Activated B cell treated with CpG ODN at 0.5 μM for 24 hours (primary cell): ENCODE measurements at regions not wholly inside any gene's neighbourhood (a gene's known extent, or its start where the extent isn't known, plus 50 kb on each side); places are given as distances from the start of the nearest gene placed in this dataset.

ENCODE experiments used
- ATAC-seq: fragments of 200-7000 bp; cut with Tn5 transposase; one replicate; pipeline ENCODE4 v1.10.0; 2021; ENCODE audit warnings: low read depth, mild to moderate bottlenecking, moderate library complexity
- CTCF ChIA-PET: fragments of 350-600 bp; sonication (Branson Sonifier 250); formaldehyde crosslinking; loops from one replicate; lab custom pipeline; 2021; ENCODE audit warnings: antibody characterized with exemption; lab: Charles Lee
- POLR2A ChIA-PET: fragments of 350-600 bp; sonication (Branson Sonifier 250); formaldehyde crosslinking; loops from one replicate; lab custom pipeline; 2021; ENCODE audit warnings: antibody characterized with exemption; lab: Charles Lee
- DNase-seq: peaks from one replicate; pipeline ENCODE4 v3.0.0; 2022
- H3K27ac Mint-ChIP-seq: one replicate; pipeline ENCODE4 v1.8.0; 2020; ENCODE audit warnings: mixed read lengths
- H3K27me3 Mint-ChIP-seq: one replicate; pipeline ENCODE4 v1.8.0; 2021; ENCODE audit warnings: mixed read lengths
- H3K36me3 Mint-ChIP-seq: one replicate; pipeline ENCODE4 v1.8.0; 2021; ENCODE audit warnings: low read depth, mixed read lengths
- H3K4me1 Mint-ChIP-seq: one replicate; pipeline ENCODE4 v1.8.0; 2021; ENCODE audit warnings: mixed read lengths
- H3K4me3 Mint-ChIP-seq: one replicate; pipeline ENCODE4 v1.8.0; 2020; ENCODE audit warnings: mild to moderate bottlenecking, mixed read lengths
- H3K9me3 Mint-ChIP-seq: one replicate; pipeline ENCODE4 v1.8.0; 2020; ENCODE audit warnings: mixed read lengths
- CTCF ChIP-seq: fragments of 200-600 bp; IDR thresholded peaks from one replicate; pipeline ENCODE4 v1.8.0; 2022; ENCODE audit warnings: antibody characterized with exemption, mild to moderate bottlenecking
- intact Hi-C: fragments of 100-400 bp; cut with micrococcal nuclease; formaldehyde crosslinking; loops from one replicate; pipeline ENCODE4 v1.15.1; 2024

GRCh38 chr10:45075826-45076380 lies 75.2 kb downstream of the ZNF22 start:
- no peak for ATAC-seq
- Mint-ChIP-seq H3K36me3 (no peaks in the 10 kb centered on the region), H3K4me1 (no peaks in the 10 kb centered on the region), H3K4me3 (no peak overlapping the region), H3K27ac (no peak overlapping the region), H3K9me3 (peaks cover 4% of the 10 kb centered on the region), H3K27me3 (peaks cover 13% of the 10 kb centered on the region)
- CTCF ChIA-PET, result no interaction called here
- POLR2A ChIA-PET, result no interaction called here
- intact Hi-C loops, result no loop called here
- no peak for TF ChIP-seq CTCF
- no peak for DNase-seq

GRCh38 chr10:45076891-45077290 lies 76.2 kb downstream of the ZNF22 start:
- Mint-ChIP-seq H3K27ac (no peak overlapping the region), H3K9me3 (no peaks in the 10 kb centered on the region), H3K27me3 (peaks cover 13% of the 10 kb centered on the region), H3K36me3 (no peaks in the 10 kb centered on the region), H3K4me1 (no peaks in the 10 kb centered on the region), H3K4me3 (no peak overlapping the region)
- no peak for ATAC-seq
- DNase-seq, result no peak
- intact Hi-C loops, result no loop called here
- CTCF ChIA-PET, result no interaction called here
- POLR2A ChIA-PET, result no interaction called here
- no peak for TF ChIP-seq CTCF

- no peak for TF ChIP-seq CTCF
- no peak overlapping the region for H3K27ac Mint-ChIP-seq
- ChIA-PET POLR2A (no interaction called here), CTCF (no interaction called here)
- H3K4me1 Mint-ChIP-seq, result no peaks in the 10 kb centered on the region
- intact Hi-C loops, result no loop called here
- H3K36me3 Mint-ChIP-seq, result no peaks in the 10 kb centered on the region
- H3K27me3 Mint-ChIP-seq, result peaks cover 22% of the 10 kb centered on the region
- H3K9me3 Mint-ChIP-seq, result peaks cover 8% of the 10 kb centered on the region
- no peak overlapping the region for H3K4me3 Mint-ChIP-seq
- DNase-seq (no peak), ATAC-seq (no peak)
Observed at GRCh38 chr10:45080331-45080730, 79.6 kb downstream of the ZNF22 start.

- Mint-ChIP-seq H3K36me3 (no peaks in the 10 kb centered on the region), H3K27ac (no peak overlapping the region), H3K9me3 (peaks cover 21% of the 10 kb centered on the region), H3K27me3 (peaks cover 18% of the 10 kb centered on the region), H3K4me1 (no peaks in the 10 kb centered on the region), H3K4me3 (no peak overlapping the region)
- POLR2A ChIA-PET, result no interaction called here
- no peak for TF ChIP-seq CTCF
- intact Hi-C loops, result no loop called here
- CTCF ChIA-PET, result no interaction called here
- DNase-seq, result no peak
- ATAC-seq, result no peak
Observed at GRCh38 chr10:45082176-45082575, 81.5 kb downstream of the ZNF22 start.

- DNase-seq (no peak), ATAC-seq (no peak)
- no peak overlapping the region for H3K27ac Mint-ChIP-seq
- H3K27me3 Mint-ChIP-seq, result peaks cover 13% of the 10 kb centered on the region
- no peaks in the 10 kb centered on the region for H3K9me3 Mint-ChIP-seq
- H3K36me3 Mint-ChIP-seq, result no peaks in the 10 kb centered on the region
- POLR2A ChIA-PET, result no interaction called here
- TF ChIP-seq CTCF, result no peak
- H3K4me1 Mint-ChIP-seq, result no peaks in the 10 kb centered on the region
- intact Hi-C loops, result no loop called here
- CTCF ChIA-PET, result no interaction called here
- H3K4me3 Mint-ChIP-seq, result no peak overlapping the region
Observed at GRCh38 chr10:45091968-45092367, 91.2 kb downstream of the ZNF22 start.
